ENCODE measurements at regions not wholly inside any gene's neighbourhood (a gene's known extent, or its start where the extent isn't known, plus 50 kb on each side); places are given as distances from the start of the nearest gene placed in this dataset.

- H3K4me1 Mint-ChIP-seq = no peaks in the 10 kb centered on the region
- Histone ChIP-seq H3K4me3 (ENCODE audit: control insufficient read depth in 1 of 2, extremely low read depth in 1 of 2, low read length in 1 of 2) (no peak overlapping the region), H3K4me1 (ENCODE audit: control insufficient read depth in 1 of 2, extremely low read depth in 1 of 2, insufficient read depth in 2 of 2, low read length in 2 of 2) (no peaks in the 10 kb centered on the region), H3K9me3 (no peaks in the 10 kb centered on the region), H3K27ac (ENCODE audit: low read length) (no peak overlapping the region), H3K27me3 (replicated peaks in 1 of 2; ENCODE audit: control insufficient read depth in 2 of 2, extremely low read depth in 1 of 2, insufficient read depth in 2 of 2, low read length in 1 of 2) (peaks cover 0 to 37% of the 10 kb centered on the region in 2 experiments), H3K36me3 (ENCODE audit: control insufficient read depth in 2 of 2, extremely low read depth in 1 of 2, insufficient read depth in 1 of 2, low read length in 1 of 2) (no peaks in the 10 kb centered on the region)
- ChIA-PET POLR2A (no interaction called here), CTCF (no interaction called here)
- no peak for ATAC-seq (replicated peaks in 1 of 4)
- no peak overlapping the region for H3K4me3 Mint-ChIP-seq
- no peaks in the 10 kb centered on the region for H3K36me3 Mint-ChIP-seq
- H3K27me3 Mint-ChIP-seq = peaks cover 7 to 12% of the 10 kb centered on the region in 2 donors
- WGBS (ENCODE audit: insufficient coverage) = 64% methylated on average over 10 of the region's 19 CpGs
- no peak overlapping the region for H3K27ac Mint-ChIP-seq
- DNase-seq = no peak
- H3K9me3 Mint-ChIP-seq = peaks cover 0 to 10% (median 4%) of the 10 kb centered on the region in 3 donors
Observed at GRCh38 chr22:48838846-48839730, 988.6 kb downstream of the BRD1 start.

- H3K36me3 Mint-ChIP-seq = no peaks in the 10 kb centered on the region
- POLR2A ChIA-PET = no interaction called here
- Histone ChIP-seq H3K27me3 (replicated peaks in 1 of 2; ENCODE audit: control insufficient read depth in 2 of 2, extremely low read depth in 1 of 2, insufficient read depth in 2 of 2, low read length in 1 of 2) (peaks cover 0 to 36% of the 10 kb centered on the region in 2 experiments), H3K9me3 (no peaks in the 10 kb centered on the region), H3K27ac (ENCODE audit: low read length) (no peak overlapping the region), H3K36me3 (ENCODE audit: control insufficient read depth in 2 of 2, extremely low read depth in 1 of 2, insufficient read depth in 1 of 2, low read length in 1 of 2) (no peaks in the 10 kb centered on the region), H3K4me1 (ENCODE audit: control insufficient read depth in 1 of 2, extremely low read depth in 1 of 2, insufficient read depth in 2 of 2, low read length in 2 of 2) (no peaks in the 10 kb centered on the region), H3K4me3 (ENCODE audit: control insufficient read depth in 1 of 2, extremely low read depth in 1 of 2, low read length in 1 of 2) (no peak overlapping the region)
- H3K27ac Mint-ChIP-seq = no peak overlapping the region
- H3K27me3 Mint-ChIP-seq = peaks cover 11 to 17% of the 10 kb centered on the region in 2 donors
- peaks cover 3 to 13% (median 4%) of the 10 kb centered on the region in 3 donors for H3K9me3 Mint-ChIP-seq
- 81% methylated on average over 16 of the region's 16 CpGs for WGBS (ENCODE audit: insufficient coverage)
- no peak overlapping the region for H3K4me3 Mint-ChIP-seq
- no peak for ATAC-seq (replicated peaks in 1 of 4)
- CTCF ChIA-PET = no interaction called here
- no peak for DNase-seq
- no peaks in the 10 kb centered on the region for H3K4me1 Mint-ChIP-seq
Observed at GRCh38 chr22:48838376-48838775, 989.3 kb downstream of the BRD1 start.

GRCh38 chr22:48837341-48837935 lies 990.2 kb downstream of the BRD1 start:
- H3K36me3 ChIP-seq (ENCODE audit: control insufficient read depth in 2 of 2, extremely low read depth in 1 of 2, insufficient read depth in 1 of 2, low read length in 1 of 2) = no peaks in the 10 kb centered on the region
- WGBS (ENCODE audit: insufficient coverage) = 76% methylated on average over 15 of the region's 16 CpGs
- DNase-seq (no peak), ATAC-seq (replicated peaks in 1 of 4) (no peak)
- H3K4me3 ChIP-seq (ENCODE audit: control insufficient read depth in 1 of 2, extremely low read depth in 1 of 2, low read length in 1 of 2) = no peak overlapping the region
- Mint-ChIP-seq H3K9me3 (peaks cover 8 to 21% (median 8%) of the 10 kb centered on the region in 3 donors), H3K27ac (no peak overlapping the region), H3K4me1 (no peaks in the 10 kb centered on the region), H3K27me3 (peaks cover 13 to 16% of the 10 kb centered on the region in 2 donors), H3K36me3 (no peaks in the 10 kb centered on the region), H3K4me3 (no peak overlapping the region)
- no peaks in the 10 kb centered on the region for H3K9me3 ChIP-seq
- no peak overlapping the region for H3K27ac ChIP-seq (ENCODE audit: low read length)
- H3K27me3 ChIP-seq (replicated peaks in 1 of 2; ENCODE audit: control insufficient read depth in 2 of 2, extremely low read depth in 1 of 2, insufficient read depth in 2 of 2, low read length in 1 of 2) = peaks cover 0 to 31% of the 10 kb centered on the region in 2 experiments
- POLR2A ChIA-PET = no interaction called here
- CTCF ChIA-PET = no interaction called here
- H3K4me1 ChIP-seq (ENCODE audit: control insufficient read depth in 1 of 2, extremely low read depth in 1 of 2, insufficient read depth in 2 of 2, low read length in 2 of 2) = no peaks in the 10 kb centered on the region

- DNase-seq = no peak
- Histone ChIP-seq H3K4me1 (ENCODE audit: control insufficient read depth in 1 of 2, extremely low read depth in 1 of 2, insufficient read depth in 2 of 2, low read length in 2 of 2) (no peaks in the 10 kb centered on the region), H3K27me3 (replicated peaks in 1 of 2; ENCODE audit: control insufficient read depth in 2 of 2, extremely low read depth in 1 of 2, insufficient read depth in 2 of 2, low read length in 1 of 2) (peaks cover 0 to 29% of the 10 kb centered on the region in 2 experiments), H3K27ac (ENCODE audit: low read length) (no peak overlapping the region), H3K9me3 (no peaks in the 10 kb centered on the region), H3K4me3 (ENCODE audit: control insufficient read depth in 1 of 2, extremely low read depth in 1 of 2, low read length in 1 of 2) (no peak overlapping the region), H3K36me3 (ENCODE audit: control insufficient read depth in 2 of 2, extremely low read depth in 1 of 2, insufficient read depth in 1 of 2, low read length in 1 of 2) (no peaks in the 10 kb centered on the region)
- Mint-ChIP-seq H3K27me3 (peaks cover 13 to 16% of the 10 kb centered on the region in 2 donors), H3K36me3 (no peaks in the 10 kb centered on the region), H3K27ac (no peak overlapping the region), H3K9me3 (peaks cover 8 to 21% (median 8%) of the 10 kb centered on the region in 3 donors), H3K4me3 (no peak overlapping the region), H3K4me1 (no peaks in the 10 kb centered on the region)
- WGBS (ENCODE audit: insufficient coverage) = 85% methylated on average over 14 of the region's 19 CpGs
- POLR2A ChIA-PET = no interaction called here
- no peak for ATAC-seq (replicated peaks in 1 of 4)
- CTCF ChIA-PET = no interaction called here
Observed at GRCh38 chr22:48836673-48837340, 990.9 kb downstream of the BRD1 start.

GRCh38 chr22:48835857-48836672 lies 991.6 kb downstream of the BRD1 start:
- ATAC-seq (replicated peaks in 1 of 4) = no peak
- H3K4me1 ChIP-seq (ENCODE audit: control insufficient read depth in 1 of 2, extremely low read depth in 1 of 2, insufficient read depth in 2 of 2, low read length in 2 of 2) = no peaks in the 10 kb centered on the region
- Mint-ChIP-seq H3K9me3 (peaks cover 8 to 25% (median 13%) of the 10 kb centered on the region in 3 donors), H3K36me3 (no peaks in the 10 kb centered on the region), H3K27me3 (peaks cover 9 to 13% of the 10 kb centered on the region in 2 donors), H3K27ac (no peak overlapping the region), H3K4me1 (no peaks in the 10 kb centered on the region), H3K4me3 (no peak overlapping the region)
- peaks cover 0 to 24% of the 10 kb centered on the region in 2 experiments for H3K27me3 ChIP-seq (replicated peaks in 1 of 2; ENCODE audit: control insufficient read depth in 2 of 2, extremely low read depth in 1 of 2, insufficient read depth in 2 of 2, low read length in 1 of 2)
- H3K27ac ChIP-seq (ENCODE audit: low read length) = no peak overlapping the region
- H3K9me3 ChIP-seq = no peaks in the 10 kb centered on the region
- no peaks in the 10 kb centered on the region for H3K36me3 ChIP-seq (ENCODE audit: control insufficient read depth in 2 of 2, extremely low read depth in 1 of 2, insufficient read depth in 1 of 2, low read length in 1 of 2)
- no peak overlapping the region for H3K4me3 ChIP-seq (ENCODE audit: control insufficient read depth in 1 of 2, extremely low read depth in 1 of 2, low read length in 1 of 2)
- WGBS (ENCODE audit: insufficient coverage) = 89% methylated on average over 33 of the region's 33 CpGs
- no peak for DNase-seq
- ChIA-PET POLR2A (no interaction called here), CTCF (no interaction called here)

GRCh38 chr22:48835364-48835763 lies 992.3 kb downstream of the BRD1 start:
- WGBS (ENCODE audit: insufficient coverage) = 95% methylated on average over 11 of the region's 11 CpGs
- no peaks in the 10 kb centered on the region for H3K4me1 ChIP-seq (ENCODE audit: control insufficient read depth in 1 of 2, extremely low read depth in 1 of 2, insufficient read depth in 2 of 2, low read length in 2 of 2)
- DNase-seq (no peak), ATAC-seq (replicated peaks in 1 of 4) (no peak)
- no peak overlapping the region for H3K27ac ChIP-seq (ENCODE audit: low read length)
- H3K27me3 Mint-ChIP-seq = peaks cover 9 to 13% of the 10 kb centered on the region in 2 donors
- H3K4me3 ChIP-seq (ENCODE audit: control insufficient read depth in 1 of 2, extremely low read depth in 1 of 2, low read length in 1 of 2) = no peak overlapping the region
- no peak overlapping the region for H3K4me3 Mint-ChIP-seq
- H3K9me3 ChIP-seq = no peaks in the 10 kb centered on the region
- H3K36me3 ChIP-seq (ENCODE audit: control insufficient read depth in 2 of 2, extremely low read depth in 1 of 2, insufficient read depth in 1 of 2, low read length in 1 of 2) = no peaks in the 10 kb centered on the region
- ChIA-PET CTCF (no interaction called here), POLR2A (no interaction called here)
- H3K36me3 Mint-ChIP-seq = no peaks in the 10 kb centered on the region
- H3K9me3 Mint-ChIP-seq = peaks cover 8 to 25% (median 13%) of the 10 kb centered on the region in 3 donors
- no peaks in the 10 kb centered on the region for H3K4me1 Mint-ChIP-seq
- no peak overlapping the region for H3K27ac Mint-ChIP-seq
- peaks cover 0 to 21% of the 10 kb centered on the region in 2 experiments for H3K27me3 ChIP-seq (replicated peaks in 1 of 2; ENCODE audit: control insufficient read depth in 2 of 2, extremely low read depth in 1 of 2, insufficient read depth in 2 of 2, low read length in 1 of 2)

Measured in T-cell (primary cell).